Right lobe of liver (tissue), 6 donors: ENCODE measurements at regions not wholly inside any gene's neighbourhood (a gene's known extent, or its start where the extent isn't known, plus 50 kb on each side); places are given as distances from the start of the nearest gene placed in this dataset.

Experiments used
- ATAC-seq, 4 donors: fragments of 200-7000 bp; cut with Tn5 transposase; one replicate each; pipeline ENCODE4 v1.9.1; 2020; ENCODE audit warnings: mild to moderate bottlenecking in 4 of 4, moderate library complexity in 4 of 4
- DNase-seq, 3 donors: peaks; one replicate each; pipeline ENCODE4 v3.0.0-alpha.2; 2020
- H3K27ac ChIP-seq, 3 donors: fragments of 200-600 bp; one replicate each; pipeline ENCODE4 v1.8.0; 2022
- H3K27me3 ChIP-seq, 2 donors: fragments of 200-600 bp; one replicate each; pipeline ENCODE4 v1.8.0; 2022
- H3K36me3 ChIP-seq, 4 donors: fragments of 200-600 bp; sonication (generic) in 1 of 4; one replicate each; pipeline versions ENCODE4 v1.5.1 to v1.8.0; 2017 to 2022; ENCODE audit warnings: control low read depth in 1 of 4
- H3K4me1 ChIP-seq, 4 donors: fragments of 200-600 bp; sonication (generic) in 1 of 4; one replicate each; pipeline versions ENCODE4 v1.5.1 to v1.8.0; 2017 to 2022; ENCODE audit warnings: control low read depth in 1 of 4
- H3K4me3 ChIP-seq, 3 donors: fragments of 200-600 bp; one replicate each; pipeline ENCODE4 v1.8.0; 2022
- H3K9me3 ChIP-seq, 4 donors: fragments of 200-600 bp; sonication (generic) in 1 of 4; one replicate each; pipeline versions ENCODE4 v1.5.1 to v1.8.0; 2017 to 2022; ENCODE audit warnings: control low read depth in 1 of 4
- POLR2A ChIP-seq: fragments of 450-650 bp; IDR thresholded peaks from one replicate; pipeline ENCODE4 v1.6.1; 2017; ENCODE audit warnings: antibody characterized with exemption, mild to moderate bottlenecking
- WGBS: methylation state at CpG from one replicate; pipeline ENCODE4 v1.1.6; 2018; ENCODE audit warnings: low coverage, low lambda C conversion rate; ENCODE audit not compliant: insufficient coverage; ENCODE audit errors: missing lambda C conversion rate; 5-methylcytosine and 5-hydroxymethylcytosine counted together
- intact Hi-C, 2 donors: fragments of 100-400 bp; cut with DNase I; formaldehyde crosslinking; loops; one replicate each; pipeline versions ENCODE4 v1.11.2 to v1.14.1; 2022
- TF ChIP-seq, protein P1 (sequence below), 4 donors: fragments of 200-600 bp in 3 of 4; fragments of 450-650 bp in 1 of 4; IDR thresholded peaks; one replicate each; pipeline versions ENCODE4 v1.5.1 to v1.8.0; 2016 to 2022; ENCODE audit warnings: antibody characterized with exemption in 4 of 4, mild to moderate bottlenecking in 2 of 4
- donor health status: DM: no; HTN: yes; CAD: no.
- donor health status: DM: no; HTN: no; CAD: no.
- donor health status: DM: no; HTN: no; CAD: no.
- donor health status: DM: no; HTN: yes; CAD: no.
- donor health status: DM: no; HTN: yes; CAD: no.

DNA sequence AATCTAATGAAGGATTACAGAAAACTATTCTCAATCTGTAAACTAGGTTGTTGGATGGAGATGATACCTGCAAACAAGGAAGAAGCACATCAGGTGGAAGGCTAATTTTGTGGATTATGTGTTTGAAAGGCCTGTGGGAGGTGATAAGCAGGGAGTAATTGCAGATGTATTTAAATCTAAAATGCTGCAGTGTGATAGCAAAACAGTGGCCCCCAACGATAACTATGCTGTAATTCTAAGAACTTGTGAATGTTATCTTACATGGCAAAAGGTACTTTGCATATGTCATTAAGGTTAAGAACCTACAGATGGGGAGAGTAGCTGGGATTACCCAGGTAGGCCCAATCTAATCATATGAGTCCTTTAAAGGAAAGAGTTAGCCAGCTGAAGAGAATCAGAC, 164.5 kb upstream of the AHR start:
- DNase-seq (no peak), ATAC-seq (no peak)
- intact Hi-C loops: no loop called here
- no peak overlapping the region for H3K4me3 ChIP-seq
- WGBS: 88% methylated on average over 1 of the region's 1 CpG
- H3K27ac ChIP-seq: no peak overlapping the region
- H3K27me3 ChIP-seq: no peaks in the 10 kb centered on the region
- peaks cover 0 to 21% (median 3%) of the 10 kb centered on the region in 4 donors for H3K4me1 ChIP-seq
- no peaks in the 10 kb centered on the region for H3K36me3 ChIP-seq
- TF ChIP-seq, protein P1, sequence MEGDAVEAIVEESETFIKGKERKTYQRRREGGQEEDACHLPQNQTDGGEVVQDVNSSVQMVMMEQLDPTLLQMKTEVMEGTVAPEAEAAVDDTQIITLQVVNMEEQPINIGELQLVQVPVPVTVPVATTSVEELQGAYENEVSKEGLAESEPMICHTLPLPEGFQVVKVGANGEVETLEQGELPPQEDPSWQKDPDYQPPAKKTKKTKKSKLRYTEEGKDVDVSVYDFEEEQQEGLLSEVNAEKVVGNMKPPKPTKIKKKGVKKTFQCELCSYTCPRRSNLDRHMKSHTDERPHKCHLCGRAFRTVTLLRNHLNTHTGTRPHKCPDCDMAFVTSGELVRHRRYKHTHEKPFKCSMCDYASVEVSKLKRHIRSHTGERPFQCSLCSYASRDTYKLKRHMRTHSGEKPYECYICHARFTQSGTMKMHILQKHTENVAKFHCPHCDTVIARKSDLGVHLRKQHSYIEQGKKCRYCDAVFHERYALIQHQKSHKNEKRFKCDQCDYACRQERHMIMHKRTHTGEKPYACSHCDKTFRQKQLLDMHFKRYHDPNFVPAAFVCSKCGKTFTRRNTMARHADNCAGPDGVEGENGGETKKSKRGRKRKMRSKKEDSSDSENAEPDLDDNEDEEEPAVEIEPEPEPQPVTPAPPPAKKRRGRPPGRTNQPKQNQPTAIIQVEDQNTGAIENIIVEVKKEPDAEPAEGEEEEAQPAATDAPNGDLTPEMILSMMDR (IDR thresholded peaks at IDR 0.05): no peak
- TF ChIP-seq POLR2A: no peak
- H3K9me3 ChIP-seq: no peaks in the 10 kb centered on the region

DNA sequence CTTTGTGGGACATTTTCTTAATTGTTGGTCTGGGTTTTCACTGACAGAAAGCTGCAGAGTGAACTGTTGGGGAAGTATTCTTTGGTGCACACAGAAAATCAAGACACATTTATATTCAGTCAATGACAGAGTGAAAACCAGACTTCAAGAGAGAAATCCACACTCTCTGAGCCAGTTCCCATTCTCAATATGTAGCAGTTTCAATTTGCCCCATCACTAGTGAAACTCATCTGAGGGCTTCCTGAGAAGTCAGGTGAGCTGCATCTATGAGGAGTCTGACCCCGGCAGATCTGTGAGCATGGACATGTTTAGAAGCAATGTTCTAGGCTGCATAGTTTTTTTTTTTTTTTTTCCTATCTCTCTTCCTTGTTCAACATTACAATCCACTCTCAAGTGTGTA, 163.7 kb upstream of the AHR start:
- Histone ChIP-seq H3K36me3 (no peaks in the 10 kb centered on the region), H3K27me3 (no peaks in the 10 kb centered on the region), H3K9me3 (no peaks in the 10 kb centered on the region), H3K4me1 (peaks cover 0 to 21% (median 4%) of the 10 kb centered on the region in 4 donors), H3K4me3 (no peak overlapping the region), H3K27ac (no peak overlapping the region)
- WGBS: 77% methylated on average over 1 of the region's 1 CpG
- ATAC-seq: no peak
- intact Hi-C loops: no loop called here
- no peak for TF ChIP-seq POLR2A
- TF ChIP-seq, protein P1 (IDR thresholded peaks at IDR 0.05): no peak
- no peak for DNase-seq

DNA sequence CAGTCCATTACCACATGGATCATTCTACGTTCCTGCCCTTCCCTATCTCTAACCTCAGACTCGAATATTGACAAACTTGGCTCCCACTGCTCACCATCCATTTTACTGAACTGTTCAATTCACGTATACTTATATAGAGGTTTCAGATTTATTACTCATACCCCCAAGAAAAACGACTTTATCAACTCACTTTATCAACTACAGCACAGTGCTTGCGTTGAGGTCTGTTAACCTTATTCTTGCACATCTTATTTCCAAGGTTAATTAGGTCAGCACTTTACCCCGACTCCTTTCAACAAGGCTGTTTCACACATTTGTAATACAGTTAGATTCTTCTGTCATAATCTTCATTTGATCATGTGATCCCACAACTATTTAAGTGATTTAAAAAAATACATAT, 162.3 kb upstream of the AHR start:
- 82% methylated on average over 6 of the region's 6 CpGs for WGBS
- no peak overlapping the region for H3K27ac ChIP-seq
- no peak for TF ChIP-seq POLR2A
- TF ChIP-seq, protein P1 (IDR thresholded peaks at IDR 0.05): no peak
- H3K4me1 ChIP-seq: peaks cover 0 to 13% (median 4%) of the 10 kb centered on the region in 4 donors
- H3K4me3 ChIP-seq: no peak overlapping the region
- ATAC-seq (no peak), DNase-seq (no peak)
- intact Hi-C loops: no loop called here
- H3K9me3 ChIP-seq: no peaks in the 10 kb centered on the region
- no peaks in the 10 kb centered on the region for H3K36me3 ChIP-seq
- H3K27me3 ChIP-seq: no peaks in the 10 kb centered on the region

DNA sequence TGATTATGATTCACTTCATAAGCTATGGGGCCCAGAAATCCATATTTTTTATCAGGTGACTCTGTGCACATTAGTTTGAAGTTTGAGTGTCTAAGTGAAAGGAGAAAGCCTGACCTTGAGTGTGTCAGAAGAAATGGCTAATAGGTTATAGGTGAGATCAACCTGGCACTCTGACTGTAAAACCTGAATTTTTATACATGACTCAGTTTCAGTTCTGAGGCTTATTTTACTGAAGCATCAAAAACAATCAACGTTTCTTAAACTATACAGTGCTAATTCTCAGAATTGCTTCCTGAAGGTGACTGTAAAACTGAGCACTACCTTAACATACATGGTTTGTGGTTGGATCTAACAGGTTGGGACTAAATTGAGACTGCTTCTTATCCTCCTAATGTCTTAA, 159.4 kb upstream of the AHR start:
- peak overlapping the region in 1 of 3 donors; percentile 10 for H3K27ac ChIP-seq
- 50% methylated on average over 1 of the region's 1 CpG for WGBS
- TF ChIP-seq, protein P1 (IDR thresholded peaks at IDR 0.05): no peak
- TF ChIP-seq POLR2A: no peak

DNA sequence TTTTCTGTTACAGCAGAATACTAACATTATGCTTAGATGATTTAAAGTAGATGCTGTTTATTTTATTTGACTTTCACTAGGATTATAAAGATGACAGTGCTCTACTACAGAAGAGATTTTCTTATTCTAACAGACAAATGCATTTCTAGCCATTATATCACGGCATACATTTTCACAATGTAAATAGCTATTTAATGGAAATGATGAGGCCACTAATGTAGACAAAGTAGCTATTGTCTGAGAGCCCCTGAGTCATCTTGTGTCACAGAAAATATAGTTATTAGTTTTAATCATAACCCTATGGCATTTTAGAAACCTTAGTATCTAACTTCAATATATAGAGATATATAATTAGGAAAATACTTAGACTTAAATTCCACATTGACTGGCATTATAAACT, 158.0 kb upstream of the AHR start:
- no peak for DNase-seq
- no peaks in the 10 kb centered on the region for H3K9me3 ChIP-seq
- 92% methylated on average over 1 of the region's 1 CpG for WGBS

More for the DNA sequence above, 159.4 kb upstream of the AHR start:
- ATAC-seq (peak in 1 of 4 donors; percentile 12), DNase-seq (no peak)
- H3K9me3 ChIP-seq: no peaks in the 10 kb centered on the region
- H3K4me3 ChIP-seq: no peak overlapping the region
- intact Hi-C loops: no loop called here
- H3K36me3 ChIP-seq: no peaks in the 10 kb centered on the region
- H3K27me3 ChIP-seq: no peaks in the 10 kb centered on the region
- H3K4me1 ChIP-seq: peaks cover 0 to 21% (median 9%) of the 10 kb centered on the region in 4 donors

More for the DNA sequence above, 158.0 kb upstream of the AHR start:
- Histone ChIP-seq H3K4me1 (peaks cover 0 to 26% (median 11%) of the 10 kb centered on the region in 4 donors), H3K36me3 (no peaks in the 10 kb centered on the region), H3K4me3 (no peak overlapping the region), H3K27me3 (no peaks in the 10 kb centered on the region), H3K27ac (no peak overlapping the region)
- TF ChIP-seq POLR2A: no peak
- TF ChIP-seq, protein P1 (IDR thresholded peaks at IDR 0.05): no peak
- ATAC-seq: no peak
- intact Hi-C loops: no loop called here
